GM18517 (cell line): ENCODE measurements at regions not wholly inside any gene's neighbourhood (a gene's known extent, or its start where the extent isn't known, plus 50 kb on each side); places are given as distances from the start of the nearest gene placed in this dataset.
"Not testable (repeated sequence)": the region's sequence is repeated elsewhere in the genome, so short reads cannot be mapped to it uniquely, and the experiment has no call there.

Experiments used
- ATAC-seq: cut with Tn5 transposase; IDR thresholded peaks from one replicate; pipeline ENCODE4 v1.9.1; 2021; ENCODE audit warnings: mild to moderate bottlenecking, moderate library complexity; ENCODE audit not compliant: unreplicated experiment

GRCh38 chr4:100034023-100034664 is 84.1 kb upstream of the H2AZ1 start:
- ATAC-seq: no peak

DNA sequence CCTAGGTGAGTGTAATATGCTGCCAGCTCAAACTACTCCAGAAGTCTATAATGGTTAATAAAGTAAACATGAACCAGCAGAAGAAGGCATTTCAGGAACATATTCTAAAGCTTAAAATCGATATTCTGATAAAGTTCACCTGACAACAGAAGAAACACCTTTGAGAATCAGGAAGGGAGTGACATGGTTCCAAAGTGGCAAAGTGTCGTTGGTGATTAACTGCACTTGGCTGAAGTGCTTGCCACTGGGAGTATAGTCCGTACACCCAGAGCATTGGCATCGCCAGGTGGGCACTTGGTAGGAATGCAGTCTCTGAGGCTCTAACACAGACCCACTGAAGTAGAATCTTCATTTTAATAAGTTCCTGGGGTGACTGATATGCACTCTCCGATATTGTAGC is 76.0 kb upstream of the H2AZ1 start:
- ATAC-seq: no peak

GRCh38 chr4:100023800-100024199 is 73.7 kb upstream of the H2AZ1 start:
- no peak for ATAC-seq

- no peak for ATAC-seq
Observed at GRCh38 chr4:100022792-100023222, 72.7 kb upstream of the H2AZ1 start.

DNA sequence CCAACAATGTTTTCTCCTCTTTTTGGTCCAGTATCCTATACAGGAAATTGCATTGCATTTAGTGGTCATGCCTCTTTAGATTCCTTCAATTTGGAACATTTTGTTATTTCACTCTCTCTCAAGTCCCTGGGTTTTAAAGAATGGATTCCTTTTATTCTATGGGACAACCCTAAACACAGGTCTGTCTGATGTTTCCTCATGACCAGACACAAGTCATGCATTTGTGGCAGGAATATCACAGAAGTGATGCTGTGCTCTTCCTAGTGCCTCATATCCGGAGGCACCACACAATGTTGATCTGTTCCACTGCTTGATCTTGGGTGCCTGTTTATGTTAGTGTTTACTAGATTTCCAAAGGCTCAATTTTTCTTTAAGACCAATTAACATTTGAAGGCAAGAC is 69.7 kb upstream of the H2AZ1 start:
- ATAC-seq: no peak

DNA sequence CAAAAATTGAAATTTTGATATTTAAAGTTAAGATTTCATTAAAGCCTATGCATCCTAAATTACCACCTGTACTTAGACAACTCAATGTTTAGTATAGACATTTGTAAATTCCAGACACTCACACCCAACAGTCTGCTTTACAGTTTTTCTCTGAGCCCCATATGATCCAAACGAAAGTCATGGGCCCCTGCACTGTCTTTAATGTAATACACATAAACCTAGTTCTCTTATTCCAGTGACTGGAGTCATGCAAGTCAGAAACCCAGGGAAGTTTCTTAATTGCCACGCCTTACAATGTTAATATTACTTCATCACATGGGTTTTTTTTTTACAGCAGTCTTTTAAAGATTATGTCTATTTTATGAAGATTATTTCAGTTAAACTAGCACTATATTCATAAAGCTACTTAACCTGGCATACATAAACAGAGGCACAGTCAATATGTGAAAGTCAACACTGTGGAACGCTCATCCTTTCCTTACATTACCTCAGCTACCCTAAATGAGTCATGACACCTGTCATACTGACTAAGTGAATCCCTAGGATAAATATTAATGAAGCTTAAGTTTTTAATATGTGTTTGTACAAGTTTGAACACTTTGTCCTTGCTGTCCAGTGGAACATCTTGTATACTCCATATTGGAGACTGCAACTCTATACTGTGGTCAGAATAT is 67.7 kb upstream of the H2AZ1 start:
- peak; percentile 77 for ATAC-seq

GRCh38 chr4:100016191-100016590 is 66.1 kb upstream of the H2AZ1 start:
- ATAC-seq: no peak

GRCh38 chr4:100014616-100015015 is 64.5 kb upstream of the H2AZ1 start:
- no peak for ATAC-seq

GRCh38 chr4:100009490-100009889 is 59.4 kb upstream of the H2AZ1 start:
- ATAC-seq: no peak

- ATAC-seq: no peak
Observed at GRCh38 chr4:100008048-100008447, 58.0 kb upstream of the H2AZ1 start.

DNA sequence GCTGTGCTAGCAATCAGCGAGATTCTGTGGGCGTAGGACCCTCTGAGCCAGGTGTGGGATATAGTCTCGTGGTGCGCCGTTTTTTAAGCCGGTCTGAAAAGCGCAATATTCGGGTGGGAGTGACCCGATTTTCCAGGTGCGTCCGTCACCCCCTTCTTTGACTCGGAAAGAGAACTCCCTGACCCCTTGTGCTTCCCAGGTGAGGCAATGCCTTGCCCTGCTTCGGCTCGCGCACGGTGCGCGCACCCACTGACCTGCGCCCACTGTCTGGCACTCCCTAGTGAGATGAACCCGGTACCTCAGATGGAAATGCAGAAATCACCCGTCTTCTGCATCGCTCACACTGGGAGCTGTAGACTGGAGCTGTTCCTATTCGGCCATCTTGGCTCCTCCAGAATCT is 56.1 kb upstream of the H2AZ1 start:
- not testable (repeated sequence) for ATAC-seq
